ENCODE measurements at regions not wholly inside any gene's neighbourhood (a gene's known extent, or its start where the extent isn't known, plus 50 kb on each side); places are given as distances from the start of the nearest gene placed in this dataset.
"Not testable (repeated sequence)": the region's sequence is repeated elsewhere in the genome, so short reads cannot be mapped to it uniquely, and the experiment has no call there.

DNA sequence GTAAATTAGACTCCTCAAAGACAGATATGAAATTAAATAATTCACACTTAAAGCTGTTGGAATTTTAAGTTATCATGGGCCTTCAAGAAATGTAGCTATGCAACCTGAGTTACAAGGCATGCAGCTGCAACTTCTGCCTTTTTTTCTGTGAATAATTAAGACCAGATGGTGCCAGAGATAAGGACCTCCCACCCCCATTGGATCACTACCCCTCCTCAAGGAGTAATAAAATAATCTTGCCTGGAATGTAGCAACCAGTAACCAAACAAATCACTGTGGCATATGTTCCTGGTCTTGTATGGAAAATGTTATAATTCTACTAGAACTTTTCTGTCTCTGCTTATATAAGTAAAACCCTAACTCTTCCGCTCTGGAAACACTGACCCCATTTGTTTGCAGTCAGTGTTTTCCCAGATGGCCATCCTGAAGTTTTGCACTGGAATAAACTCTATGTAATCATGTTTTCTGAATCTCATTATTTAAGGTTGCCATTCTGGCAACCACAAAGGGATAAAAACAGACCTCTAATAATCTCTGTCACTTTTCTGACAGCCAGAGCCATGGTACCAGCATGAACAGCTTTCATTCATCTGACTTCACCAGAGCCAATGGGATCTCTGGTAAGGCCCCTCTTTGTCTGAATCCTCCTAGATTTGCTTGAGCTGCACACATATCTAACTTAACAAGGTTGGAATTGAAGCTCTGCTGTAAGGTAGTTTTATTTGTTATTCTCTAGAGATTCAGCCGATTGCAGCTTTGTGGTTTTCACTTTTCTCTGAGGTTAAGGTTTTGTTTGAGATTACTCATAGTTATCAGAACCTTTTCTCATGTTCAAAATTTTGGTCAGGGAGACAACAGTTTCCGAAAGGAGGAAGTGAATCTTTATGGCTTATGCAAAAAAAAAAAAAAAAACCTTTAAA lies 274.6 kb downstream of the NAF1 start:
- Histone ChIP-seq H3K27ac (ENCODE audit: low read depth, low read length, severe bottlenecking) (no peak overlapping the region), H3K4me3 (ENCODE audit: extremely low read depth, insufficient read depth, low read length, poor library complexity, severe bottlenecking) (no peak overlapping the region), H3K9me3 (ENCODE audit: control insufficient read depth, low read length) (no peaks in the 10 kb centered on the region), H3K36me3 (ENCODE audit: control insufficient read depth, insufficient read depth, low read length) (no peaks in the 10 kb centered on the region), H3K4me1 (ENCODE audit: control insufficient read depth, insufficient read depth, low read length, poor library complexity, severe bottlenecking) (no peaks in the 10 kb centered on the region)
- no CpG with 5 or more reads among the region's 3 CpGs for WGBS, 2 experiments (ENCODE audit: insufficient coverage in 2 of 2)

DNA sequence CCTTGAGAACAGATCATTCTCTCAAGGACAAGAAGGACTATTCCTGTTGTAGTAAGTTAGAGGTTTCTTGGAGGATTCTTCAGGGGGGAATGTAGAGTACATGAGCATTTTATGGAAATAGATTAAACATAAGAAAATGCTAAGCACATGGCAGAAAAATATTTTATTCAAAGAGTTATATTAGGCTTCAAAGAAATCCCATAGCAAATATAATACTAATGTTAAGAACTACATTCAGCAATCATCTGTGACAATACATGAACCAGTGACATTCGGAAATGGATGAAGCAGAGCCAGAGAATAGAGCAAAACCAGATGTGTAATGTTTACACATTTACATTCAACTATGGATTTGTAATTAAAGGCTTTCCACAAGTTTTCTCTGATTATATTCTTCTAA lies 288.6 kb downstream of the NAF1 start:
- Histone ChIP-seq H3K4me1 (ENCODE audit: control insufficient read depth, insufficient read depth, low read length, poor library complexity, severe bottlenecking) (no peaks in the 10 kb centered on the region), H3K4me3 (ENCODE audit: extremely low read depth, insufficient read depth, low read length, poor library complexity, severe bottlenecking) (no peak overlapping the region), H3K9me3 (ENCODE audit: control insufficient read depth, low read length) (no peaks in the 10 kb centered on the region), H3K27ac (ENCODE audit: low read depth, low read length, severe bottlenecking) (no peak overlapping the region), H3K36me3 (ENCODE audit: control insufficient read depth, insufficient read depth, low read length) (no peaks in the 10 kb centered on the region)
- no CpG with 5 or more reads among the region's 1 CpG for WGBS, 2 experiments (ENCODE audit: insufficient coverage in 2 of 2)

DNA sequence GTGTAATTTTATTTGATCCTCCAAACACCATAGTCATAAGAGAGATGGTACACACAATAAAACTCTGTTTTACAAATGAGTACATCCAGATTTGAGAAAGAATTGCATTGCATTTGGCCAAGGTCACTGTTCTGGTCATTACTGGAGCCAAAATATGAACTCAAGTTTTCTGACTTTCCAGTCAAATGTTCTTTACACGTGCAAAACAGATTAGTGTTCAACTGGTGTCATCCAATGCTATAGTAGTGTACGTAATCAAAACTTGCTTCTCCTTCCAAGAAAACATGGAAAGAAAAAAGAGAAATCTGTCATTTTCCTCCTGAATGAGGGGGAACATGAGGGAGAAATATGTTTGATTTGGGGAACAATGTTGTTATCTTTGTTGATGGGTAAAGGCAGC lies 291.9 kb downstream of the NAF1 start:
- H3K27ac ChIP-seq (ENCODE audit: low read depth, low read length, severe bottlenecking), result no peak overlapping the region
- H3K4me1 ChIP-seq (ENCODE audit: control insufficient read depth, insufficient read depth, low read length, poor library complexity, severe bottlenecking), result no peaks in the 10 kb centered on the region
- WGBS, 2 experiments (ENCODE audit: insufficient coverage in 2 of 2), result 50 to 93% methylated on average over 1 to 2 of the region's 2 CpGs
- H3K36me3 ChIP-seq (ENCODE audit: control insufficient read depth, insufficient read depth, low read length), result no peaks in the 10 kb centered on the region
- no peaks in the 10 kb centered on the region for H3K9me3 ChIP-seq (ENCODE audit: control insufficient read depth, low read length)
- no peak overlapping the region for H3K4me3 ChIP-seq (ENCODE audit: extremely low read depth, insufficient read depth, low read length, poor library complexity, severe bottlenecking)

DNA sequence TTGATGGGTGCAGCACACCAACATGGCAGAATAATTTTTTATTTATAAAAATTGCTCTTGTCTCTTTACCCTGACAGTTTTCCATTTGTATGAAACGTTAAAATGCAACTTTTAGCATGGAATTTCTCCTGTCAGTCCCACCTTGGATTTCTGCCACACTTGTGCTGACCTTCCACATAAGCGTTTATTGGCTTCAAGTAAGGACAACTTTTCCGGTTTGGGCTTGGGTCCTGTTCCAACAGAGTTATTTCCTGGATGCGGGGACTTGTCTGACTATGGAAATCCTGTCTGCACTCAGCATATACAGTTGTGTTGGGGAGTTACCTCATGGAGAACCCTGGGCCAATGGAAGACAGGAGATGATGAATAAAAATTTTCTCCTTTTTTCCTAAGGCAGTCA lies 294.7 kb downstream of the NAF1 start:
- H3K4me3 ChIP-seq (ENCODE audit: extremely low read depth, insufficient read depth, low read length, poor library complexity, severe bottlenecking), result no peak overlapping the region
- H3K9me3 ChIP-seq (ENCODE audit: control insufficient read depth, low read length), result no peaks in the 10 kb centered on the region
- no peak overlapping the region for H3K27ac ChIP-seq (ENCODE audit: low read depth, low read length, severe bottlenecking)
- no peaks in the 10 kb centered on the region for H3K36me3 ChIP-seq (ENCODE audit: control insufficient read depth, insufficient read depth, low read length)
- no peaks in the 10 kb centered on the region for H3K4me1 ChIP-seq (ENCODE audit: control insufficient read depth, insufficient read depth, low read length, poor library complexity, severe bottlenecking)
- WGBS, 2 experiments (ENCODE audit: insufficient coverage in 2 of 2), result 87 to 93% methylated on average over 2 to 3 of the region's 4 CpGs

DNA sequence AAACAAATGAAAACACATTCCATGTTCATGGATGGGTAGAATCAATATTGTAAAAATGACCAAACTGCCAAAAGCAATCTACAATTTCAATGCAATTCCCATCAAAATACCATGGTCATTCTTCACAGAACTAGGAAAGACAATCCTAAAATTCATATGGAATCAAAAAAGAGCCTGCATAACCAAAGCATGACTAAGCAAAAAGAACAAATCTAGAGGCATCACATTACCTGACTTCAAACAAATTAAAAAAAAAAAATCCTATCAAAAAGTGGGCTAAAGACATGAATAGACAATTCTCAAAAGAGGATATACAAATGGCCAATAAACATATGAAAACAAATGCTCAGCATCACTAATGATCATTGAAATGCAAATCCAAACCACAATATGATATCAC lies 297.5 kb downstream of the NAF1 start:
- Histone ChIP-seq H3K9me3 (ENCODE audit: control insufficient read depth, low read length) (no peaks in the 10 kb centered on the region), H3K4me3 (ENCODE audit: extremely low read depth, insufficient read depth, low read length, poor library complexity, severe bottlenecking) (no peak overlapping the region), H3K27ac (ENCODE audit: low read depth, low read length, severe bottlenecking) (no peak overlapping the region), H3K4me1 (ENCODE audit: control insufficient read depth, insufficient read depth, low read length, poor library complexity, severe bottlenecking) (no peaks in the 10 kb centered on the region), H3K36me3 (ENCODE audit: control insufficient read depth, insufficient read depth, low read length) (no peaks in the 10 kb centered on the region)

DNA sequence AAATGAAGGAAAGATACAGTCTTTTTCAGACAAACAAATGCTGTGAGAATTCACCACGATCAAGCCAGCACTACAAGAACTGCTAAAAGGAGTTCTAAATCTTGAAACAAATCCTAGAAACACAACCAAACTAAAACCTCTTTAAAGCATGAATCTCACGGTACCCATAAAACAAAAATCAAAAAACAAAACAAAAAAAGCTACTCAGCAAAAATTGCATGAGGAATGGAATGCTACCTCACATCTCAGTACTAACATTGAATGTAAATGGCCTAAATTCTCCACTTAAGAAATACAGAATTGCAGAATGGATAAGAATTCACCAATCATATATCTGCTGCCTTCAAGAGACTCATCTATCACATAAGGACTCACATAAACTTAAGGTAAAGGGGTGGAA lies 300.1 kb downstream of the NAF1 start:
- WGBS, 2 experiments (ENCODE audit: insufficient coverage in 2 of 2), result 80% methylated on average over 1 to 2 of the region's 2 CpGs
- H3K36me3 ChIP-seq (ENCODE audit: control insufficient read depth, insufficient read depth, low read length), result no peaks in the 10 kb centered on the region
- no peak overlapping the region for H3K27ac ChIP-seq (ENCODE audit: low read depth, low read length, severe bottlenecking)
- H3K9me3 ChIP-seq (ENCODE audit: control insufficient read depth, low read length), result no peaks in the 10 kb centered on the region
- no peak overlapping the region for H3K4me3 ChIP-seq (ENCODE audit: extremely low read depth, insufficient read depth, low read length, poor library complexity, severe bottlenecking)
- H3K4me1 ChIP-seq (ENCODE audit: control insufficient read depth, insufficient read depth, low read length, poor library complexity, severe bottlenecking), result no peaks in the 10 kb centered on the region

DNA sequence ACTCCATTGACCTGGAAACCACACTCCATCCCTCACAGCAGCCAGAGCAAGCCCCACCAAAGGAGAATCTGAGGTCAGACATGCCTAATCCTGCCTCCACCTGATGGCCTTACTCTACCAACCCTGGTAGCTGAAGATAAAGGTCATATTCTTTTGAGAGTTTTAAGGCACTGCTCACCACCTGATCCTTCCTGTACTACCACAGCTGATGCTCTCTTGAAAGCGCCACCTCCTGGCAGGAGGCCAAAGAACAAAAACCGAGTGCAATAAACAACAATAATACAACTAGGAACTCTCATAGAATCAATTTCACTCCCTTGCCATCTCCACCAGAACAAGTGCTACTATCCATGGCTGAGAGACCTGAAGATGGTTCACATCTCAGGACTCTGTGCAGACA lies 301.6 kb downstream of the NAF1 start:
- Histone ChIP-seq H3K36me3 (ENCODE audit: control insufficient read depth, insufficient read depth, low read length) (no peaks in the 10 kb centered on the region), H3K4me1 (ENCODE audit: control insufficient read depth, insufficient read depth, low read length, poor library complexity, severe bottlenecking) (no peaks in the 10 kb centered on the region), H3K27ac (ENCODE audit: low read depth, low read length, severe bottlenecking) (no peak overlapping the region), H3K4me3 (ENCODE audit: extremely low read depth, insufficient read depth, low read length, poor library complexity, severe bottlenecking) (no peak overlapping the region), H3K9me3 (ENCODE audit: control insufficient read depth, low read length) (no peaks in the 10 kb centered on the region)
- 88 to 100% methylated on average over 1 to 2 of the region's 2 CpGs for WGBS, 2 experiments (ENCODE audit: insufficient coverage in 2 of 2)

DNA sequence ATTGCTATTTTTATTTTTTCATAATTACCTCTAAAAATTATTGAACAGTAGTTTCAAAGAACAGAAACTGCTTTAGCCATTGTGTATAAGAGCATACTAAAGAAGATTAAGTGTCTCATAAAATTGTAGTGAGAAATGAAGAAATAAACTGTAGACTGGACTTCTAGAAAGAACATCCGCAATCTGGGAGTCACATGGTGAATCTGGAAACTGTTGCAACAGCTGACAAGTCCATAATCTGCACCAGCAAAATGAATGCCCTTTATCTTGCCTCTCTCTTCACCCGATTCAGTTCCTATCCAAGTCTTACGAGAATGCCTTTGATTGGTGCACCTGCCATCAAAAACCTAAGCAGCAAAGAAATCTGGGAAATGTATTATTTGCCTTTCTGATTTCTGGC lies 312.9 kb downstream of the NAF1 start:
- no peak overlapping the region for H3K4me3 ChIP-seq (ENCODE audit: extremely low read depth, insufficient read depth, low read length, poor library complexity, severe bottlenecking)
- H3K9me3 ChIP-seq (ENCODE audit: control insufficient read depth, low read length), result no peaks in the 10 kb centered on the region
- WGBS, 2 experiments (ENCODE audit: insufficient coverage in 2 of 2), result 87 to 100% methylated on average over 1 to 2 of the region's 3 CpGs
- no peaks in the 10 kb centered on the region for H3K36me3 ChIP-seq (ENCODE audit: control insufficient read depth, insufficient read depth, low read length)
- H3K27ac ChIP-seq (ENCODE audit: low read depth, low read length, severe bottlenecking), result no peak overlapping the region
- H3K4me1 ChIP-seq (ENCODE audit: control insufficient read depth, insufficient read depth, low read length, poor library complexity, severe bottlenecking), result no peaks in the 10 kb centered on the region

DNA sequence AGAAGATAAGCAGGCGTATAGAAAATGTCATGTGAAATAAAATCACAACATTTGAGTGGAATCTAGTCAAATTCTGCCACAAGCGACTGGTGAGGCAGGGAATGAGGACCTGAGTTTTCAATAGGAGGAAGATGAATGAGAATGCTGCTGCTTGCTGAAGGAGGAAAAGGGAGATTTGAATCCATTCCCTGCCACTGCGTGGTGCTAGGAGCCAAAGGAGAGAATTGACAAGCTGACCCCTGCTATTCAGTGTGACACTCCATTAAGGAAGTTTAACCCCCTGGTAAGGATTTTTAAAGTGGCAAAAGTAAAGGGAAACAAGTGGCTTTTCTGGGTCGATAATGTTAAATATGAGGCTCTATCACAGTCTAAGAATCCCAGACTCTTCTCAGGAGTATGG lies 314.0 kb downstream of the NAF1 start:
- Histone ChIP-seq H3K9me3 (ENCODE audit: control insufficient read depth, low read length) (no peaks in the 10 kb centered on the region), H3K4me3 (ENCODE audit: extremely low read depth, insufficient read depth, low read length, poor library complexity, severe bottlenecking) (no peak overlapping the region), H3K36me3 (ENCODE audit: control insufficient read depth, insufficient read depth, low read length) (no peaks in the 10 kb centered on the region), H3K4me1 (ENCODE audit: control insufficient read depth, insufficient read depth, low read length, poor library complexity, severe bottlenecking) (no peaks in the 10 kb centered on the region), H3K27ac (ENCODE audit: low read depth, low read length, severe bottlenecking) (no peak overlapping the region)
- 74 to 93% methylated on average over 3 to 4 of the region's 4 CpGs for WGBS, 2 experiments (ENCODE audit: insufficient coverage in 2 of 2)

DNA sequence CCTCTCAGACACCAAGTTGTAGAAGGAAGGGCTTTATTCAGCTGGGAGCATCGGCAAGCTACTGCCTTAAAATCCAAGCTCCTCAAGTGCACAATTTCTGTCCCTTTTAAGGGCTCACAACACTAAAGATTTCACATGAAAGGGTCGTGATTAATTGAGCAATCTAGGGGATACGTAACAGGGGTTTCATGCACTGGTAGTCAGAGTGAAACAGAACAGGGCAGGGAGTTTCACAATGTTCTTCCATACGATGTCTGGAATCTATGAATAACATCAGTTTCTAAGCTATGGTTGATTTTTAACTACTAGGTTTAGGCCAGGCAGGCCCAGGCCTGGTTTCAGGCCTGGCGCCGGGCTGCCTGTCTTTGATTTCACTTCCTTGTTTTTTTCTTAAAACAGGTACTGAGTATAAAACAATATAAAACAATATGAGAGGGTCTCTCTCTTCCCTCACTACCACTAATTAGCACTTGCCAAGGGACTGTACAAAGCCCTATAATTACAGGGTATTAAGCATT lies 315.4 kb downstream of the NAF1 start:
- not testable (repeated sequence) for H3K9me3 ChIP-seq (ENCODE audit: control insufficient read depth, low read length); H3K4me1 ChIP-seq (ENCODE audit: control insufficient read depth, insufficient read depth, low read length, poor library complexity, severe bottlenecking); H3K27ac ChIP-seq (ENCODE audit: low read depth, low read length, severe bottlenecking); H3K4me3 ChIP-seq (ENCODE audit: extremely low read depth, insufficient read depth, low read length, poor library complexity, severe bottlenecking); H3K36me3 ChIP-seq (ENCODE audit: control insufficient read depth, insufficient read depth, low read length)
- 93 to 100% methylated on average over 1 to 3 of the region's 6 CpGs for WGBS, 2 experiments (ENCODE audit: insufficient coverage in 2 of 2)

DNA sequence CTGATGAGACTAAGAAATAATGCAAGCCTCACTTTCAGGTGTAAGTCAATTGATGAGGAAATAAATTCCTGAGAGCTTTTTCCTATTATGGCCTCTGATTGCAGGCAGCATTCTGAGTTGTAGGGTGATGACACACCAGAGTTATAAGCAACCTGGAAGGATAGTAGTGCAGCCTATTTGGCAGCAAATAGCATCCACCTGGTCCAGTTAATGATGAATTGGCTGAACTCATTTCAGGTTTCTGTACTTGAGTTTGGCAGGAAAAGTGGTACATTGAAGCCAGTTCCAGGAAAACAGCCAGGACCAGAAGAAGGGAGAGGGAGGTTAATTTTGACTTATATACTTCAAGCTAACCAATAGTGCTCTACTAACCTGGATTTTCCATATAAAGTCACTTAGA lies 316.8 kb downstream of the NAF1 start:
- H3K9me3 ChIP-seq (ENCODE audit: control insufficient read depth, low read length), result no peaks in the 10 kb centered on the region
- H3K4me1 ChIP-seq (ENCODE audit: control insufficient read depth, insufficient read depth, low read length, poor library complexity, severe bottlenecking), result no peaks in the 10 kb centered on the region
- H3K27ac ChIP-seq (ENCODE audit: low read depth, low read length, severe bottlenecking), result no peak overlapping the region
- no peaks in the 10 kb centered on the region for H3K36me3 ChIP-seq (ENCODE audit: control insufficient read depth, insufficient read depth, low read length)
- no peak overlapping the region for H3K4me3 ChIP-seq (ENCODE audit: extremely low read depth, insufficient read depth, low read length, poor library complexity, severe bottlenecking)

Measured in mesodermal cell (in vitro differentiated cells).